HT-29 (cell line): ENCODE measurements at regions not wholly inside any gene's neighbourhood (a gene's known extent, or its start where the extent isn't known, plus 50 kb on each side); places are given as distances from the start of the nearest gene placed in this dataset.

Experiments
- DNase-seq: peaks from one replicate; pipeline ENCODE4 v3.0.0-alpha.2; 2015; ENCODE audit warnings: low spot score

GRCh38 chr14:58783792-58784511 is 146.2 kb downstream of the DACT1 start:
- DNase-seq = no peak

GRCh38 chr14:58784931-58785330 is 147.2 kb downstream of the DACT1 start:
- no peak for DNase-seq

- no peak for DNase-seq
Observed at GRCh38 chr14:58785701-58786100, 147.9 kb downstream of the DACT1 start.

GRCh38 chr14:58787592-58787991 is 149.8 kb downstream of the DACT1 start:
- DNase-seq = no peak

- no peak for DNase-seq
Observed at GRCh38 chr14:58788655-58789503, 151.1 kb downstream of the DACT1 start.

- DNase-seq = no peak
Observed at GRCh38 chr14:58789736-58790135, 152.0 kb downstream of the DACT1 start.

- no peak for DNase-seq
Observed at GRCh38 chr14:58792416-58792815, 154.7 kb downstream of the DACT1 start.

- DNase-seq = peak; percentile 1
Observed at GRCh38 chr14:58793131-58793740, 155.5 kb downstream of the DACT1 start.

- no peak for DNase-seq
Observed at GRCh38 chr14:58794993-58795762, 157.4 kb downstream of the DACT1 start.

GRCh38 chr14:58796242-58797009 is 158.7 kb downstream of the DACT1 start:
- DNase-seq = peak; percentile 26

- DNase-seq = peak; percentile 22
Observed at GRCh38 chr14:58797010-58797429, 159.3 kb downstream of the DACT1 start.

GRCh38 chr14:58798173-58798572 is 160.4 kb downstream of the DACT1 start:
- DNase-seq = no peak

GRCh38 chr14:58801086-58801485 is 163.3 kb downstream of the DACT1 start:
- no peak for DNase-seq

- no peak for DNase-seq
Observed at GRCh38 chr14:58805057-58805456, 167.3 kb downstream of the DACT1 start.

GRCh38 chr14:58805605-58806409 is 168.0 kb downstream of the DACT1 start:
- DNase-seq = peak; percentile 30

- DNase-seq = no peak
Observed at GRCh38 chr14:58807191-58807590, 169.4 kb downstream of the DACT1 start.

GRCh38 chr14:58808828-58809227 is 171.1 kb downstream of the DACT1 start:
- DNase-seq = peak; percentile 46

GRCh38 chr14:58809520-58809919 is 171.8 kb downstream of the DACT1 start:
- no peak for DNase-seq

- DNase-seq = no peak
Observed at GRCh38 chr14:58812050-58812910, 174.5 kb downstream of the DACT1 start.
